HepG2 (cell line): ENCODE measurements at regions not wholly inside any gene's neighbourhood (a gene's known extent, or its start where the extent isn't known, plus 50 kb on each side); places are given as distances from the start of the nearest gene placed in this dataset.

ENCODE experiments used
- ATAC-seq: fragments of 200-7000 bp; cut with Tn5 transposase; 3 replicates; pipeline ENCODE4 v1.9.1; 2020; ENCODE audit warnings: mild to moderate bottlenecking, moderate library complexity
- BruUV-seq: library from RNA; stranded (reverse); fragments of 400-500 nt; replicated peaks from 2 replicates; lab custom pipeline; 2021; lab: Mats Ljungman, UMichigan
- CTCF ChIA-PET: fragments of 300-600 bp; formaldehyde crosslinking; extraction: SDS; loops from one replicate; lab custom pipeline; 2021; ENCODE audit warnings: low total read pairs, inconsistent platforms, low intra/inter-chr PET ratio; lab: Yijun Ruan, JAX
- POLR2A ChIA-PET: fragments of 350-600 bp; sonication (Branson Sonifier 250); formaldehyde crosslinking; loops from one replicate; lab custom pipeline; 2020; ENCODE audit warnings: antibody characterized with exemption, inconsistent platforms; lab: Yijun Ruan, JAX
- DNase-seq: peaks from one replicate; pipeline ENCODE4 v3.0.0-alpha.2; 2015; ENCODE audit warnings: low spot score
- FAIRE-seq: peaks from 3 replicates; lab custom pipeline; 2011; peaks lifted over from hg19 to GRCh38; lab: Jason Lieb, UNC
- H2AFZ ChIP-seq: one replicate; pipeline ENCODE4 v1.6.1; 2011; ENCODE audit warnings: low read length, inconsistent platforms
- H3K27ac ChIP-seq: fragments of 300-600 bp; 3 replicates; pipeline ENCODE4 v1.8.0; 2011; ENCODE audit warnings: mixed run types, mild to moderate bottlenecking, mixed read lengths, low read length, inconsistent platforms; ENCODE audit not compliant: insufficient read depth; ENCODE audit errors: extremely low read length
- H3K27me3 ChIP-seq, 2 experiments: fragments of 200-600 bp in 1 of 2; 2 replicates in 1 of 2; 3 replicates in 1 of 2; pipeline versions ENCODE4 v1.6.0 to v1.8.0; 2011; ENCODE audit warnings: low read length in 2 of 2, mild to moderate bottlenecking in 2 of 2, moderate library complexity in 2 of 2, inconsistent platforms in 1 of 2; ENCODE audit not compliant: insufficient read depth in 2 of 2, control insufficient read depth in 1 of 2
- H3K36me3 ChIP-seq, 2 experiments: fragments of 200-600 bp in 1 of 2; replicated peaks in 1 of 2; 2 replicates in 1 of 2; 3 replicates in 1 of 2; pipeline versions ENCODE4 v1.5.1 to v1.8.0; 2011; ENCODE audit warnings: low read length in 2 of 2, inconsistent platforms in 1 of 2; ENCODE audit not compliant: insufficient read depth in 2 of 2, control insufficient read depth in 1 of 2
- H3K4me1 ChIP-seq: 2 replicates; pipeline ENCODE4 v1.5.1; 2012; ENCODE audit warnings: low read length, inconsistent platforms; ENCODE audit not compliant: insufficient read depth
- H3K4me2 ChIP-seq: 2 replicates; pipeline ENCODE4 v1.6.0; 2011; ENCODE audit warnings: low read depth, low read length, inconsistent platforms
- H3K4me3 ChIP-seq, 3 experiments: fragments of 200-600 bp in 1 of 3; sonication (generic), shearing (Covaris generic) in 1 of 3; replicated peaks in 1 of 3; 2 replicates each; pipeline ENCODE4 v1.5.1; 2011 to 2016; ENCODE audit warnings: low read length in 3 of 3, inconsistent platforms in 2 of 3, low read depth in 2 of 3, mild to moderate bottlenecking in 2 of 3, control low read depth in 1 of 3, mixed read lengths in 1 of 3; ENCODE audit not compliant: insufficient read depth in 1 of 3
- H3K79me2 ChIP-seq: one replicate; pipeline ENCODE4 v1.6.1; 2011; ENCODE audit warnings: low read length, inconsistent platforms; ENCODE audit not compliant: insufficient read depth
- H3K9ac ChIP-seq: 2 replicates; pipeline ENCODE4 v1.6.0; 2011; ENCODE audit warnings: mild to moderate bottlenecking, low read depth, low read length, inconsistent platforms; ENCODE audit not compliant: insufficient read depth
- H3K9me3 ChIP-seq: 2 replicates; pipeline ENCODE4 v1.5.1; 2012; ENCODE audit warnings: mild to moderate bottlenecking, low read length
- H4K20me1 ChIP-seq: 2 replicates; pipeline ENCODE4 v1.6.0; 2011; ENCODE audit warnings: inconsistent platforms, mild to moderate bottlenecking, low read length, moderate library complexity; ENCODE audit not compliant: insufficient read depth
- HOXA3 ChIP-seq: sonication (generic); formaldehyde crosslinking; IDR thresholded peaks from 2 replicates; pipeline ENCODE4 v1.5.0; 2020; ENCODE audit warnings: missing genetic modification reagents
- HOXD1 ChIP-seq: sonication (generic); formaldehyde crosslinking; IDR thresholded peaks from 2 replicates; pipeline ENCODE4 v1.5.0; 2020; ENCODE audit warnings: missing genetic modification reagents
- MIER3 ChIP-seq: IDR thresholded peaks from 2 replicates; pipeline ENCODE4 v1.6.1; 2016; ENCODE audit warnings: missing compliant biosample characterization, borderline replicate concordance
- NCOA1 ChIP-seq: sonication (generic); formaldehyde crosslinking; IDR thresholded peaks from 2 replicates; pipeline ENCODE4 v1.9.0; 2021; ENCODE audit warnings: missing genetic modification reagents
- NFE2L1 ChIP-seq: sonication (generic); formaldehyde crosslinking; IDR thresholded peaks from 2 replicates; pipeline ENCODE4 v1.4.0; 2020; ENCODE audit warnings: missing genetic modification reagents, mild to moderate bottlenecking, borderline replicate concordance
- RARG ChIP-seq: sonication (generic); formaldehyde crosslinking; IDR thresholded peaks from 2 replicates; pipeline ENCODE4 v1.4.0; 2020; ENCODE audit warnings: low read depth, mild to moderate bottlenecking, missing genetic modification reagents
- SMARCC2 ChIP-seq: fragments of 450-650 bp; IDR thresholded peaks from 2 replicates; pipeline ENCODE4 v1.6.1; 2017; ENCODE audit warnings: antibody characterized with exemption, mild to moderate bottlenecking
- TAF15 ChIP-seq: fragments of 200-400 bp; formaldehyde crosslinking; IDR thresholded peaks from one replicate; pipeline ENCODE4 v1.6.1; 2018; ENCODE audit warnings: mild to moderate bottlenecking, low read depth, low read length; ENCODE audit not compliant: poor library complexity, severe bottlenecking
- TMF1 ChIP-seq: sonication (generic); formaldehyde crosslinking; IDR thresholded peaks from 2 replicates; pipeline ENCODE4 v1.8.1; 2022; ENCODE audit warnings: low read depth, missing genetic modification reagents
- TOE1 ChIP-seq: sonication (generic); formaldehyde crosslinking; IDR thresholded peaks from 2 replicates; pipeline ENCODE4 v1.4.0; 2020; ENCODE audit warnings: mild to moderate bottlenecking, missing genetic modification reagents
- WIZ ChIP-seq: sonication (generic); formaldehyde crosslinking; IDR thresholded peaks from 2 replicates; pipeline ENCODE4 v1.5.1; 2020; ENCODE audit warnings: mild to moderate bottlenecking, missing genetic modification reagents
- ZMAT3 ChIP-seq: sonication (generic); formaldehyde crosslinking; conservative IDR thresholded peaks from 2 replicates; pipeline ENCODE4 v1.7.0; 2021; ENCODE audit warnings: missing genetic modification reagents
- ZNF34 ChIP-seq: sonication (generic); formaldehyde crosslinking; IDR thresholded peaks from 2 replicates; pipeline ENCODE4 v1.4.0; 2020; ENCODE audit warnings: mild to moderate bottlenecking, missing genetic modification reagents, borderline replicate concordance
- ZNF441 ChIP-seq: sonication (generic); formaldehyde crosslinking; IDR thresholded peaks from 2 replicates; pipeline ENCODE4 v1.7.0; 2021; ENCODE audit warnings: missing genetic modification reagents, borderline replicate concordance
- ZNF580 ChIP-seq: IDR thresholded peaks from 2 replicates; pipeline ENCODE4 v1.6.1; 2016; ENCODE audit warnings: low read depth, borderline replicate concordance
- WGBS: methylation state at CpG from one replicate; pipeline ENCODE4 v1.1.6; 2017; ENCODE audit warnings: low lambda C conversion rate; 5-methylcytosine and 5-hydroxymethylcytosine counted together
- in situ Hi-C: cut with HindIII; loops from 2 replicates; pipeline ENCODE4 v1.10.0; 2017; ENCODE audit warnings: low pct_unique_long_range_greater_than_20kb; ENCODE audit not compliant: extremely low pct_ligation_motif_present
- intact Hi-C: fragments of 100-400 bp; cut with micrococcal nuclease; formaldehyde crosslinking; loops from one replicate; pipeline ENCODE4 v1.10.0; 2022; ENCODE audit not compliant: unreplicated experiment
- TF ChIP-seq, protein P1 (sequence below): sonication (generic); formaldehyde crosslinking; IDR thresholded peaks from 2 replicates; pipeline ENCODE4 v1.4.0; 2020; ENCODE audit warnings: mild to moderate bottlenecking, missing genetic modification reagents
- TF ChIP-seq, protein P2 (sequence below): sonication (generic); formaldehyde crosslinking; conservative IDR thresholded peaks from 2 replicates; pipeline ENCODE4 v1.4.0; 2020; ENCODE audit warnings: missing genetic modification reagents

- in situ Hi-C loops: no loop called here
- H4K20me1 ChIP-seq: no peaks in the 10 kb centered on the region
- ATAC-seq: no peak
- no peak for TF ChIP-seq SMARCC2
- TF ChIP-seq TOE1 (CRISPR knock-in tag): no peak
- TF ChIP-seq, protein P1, sequence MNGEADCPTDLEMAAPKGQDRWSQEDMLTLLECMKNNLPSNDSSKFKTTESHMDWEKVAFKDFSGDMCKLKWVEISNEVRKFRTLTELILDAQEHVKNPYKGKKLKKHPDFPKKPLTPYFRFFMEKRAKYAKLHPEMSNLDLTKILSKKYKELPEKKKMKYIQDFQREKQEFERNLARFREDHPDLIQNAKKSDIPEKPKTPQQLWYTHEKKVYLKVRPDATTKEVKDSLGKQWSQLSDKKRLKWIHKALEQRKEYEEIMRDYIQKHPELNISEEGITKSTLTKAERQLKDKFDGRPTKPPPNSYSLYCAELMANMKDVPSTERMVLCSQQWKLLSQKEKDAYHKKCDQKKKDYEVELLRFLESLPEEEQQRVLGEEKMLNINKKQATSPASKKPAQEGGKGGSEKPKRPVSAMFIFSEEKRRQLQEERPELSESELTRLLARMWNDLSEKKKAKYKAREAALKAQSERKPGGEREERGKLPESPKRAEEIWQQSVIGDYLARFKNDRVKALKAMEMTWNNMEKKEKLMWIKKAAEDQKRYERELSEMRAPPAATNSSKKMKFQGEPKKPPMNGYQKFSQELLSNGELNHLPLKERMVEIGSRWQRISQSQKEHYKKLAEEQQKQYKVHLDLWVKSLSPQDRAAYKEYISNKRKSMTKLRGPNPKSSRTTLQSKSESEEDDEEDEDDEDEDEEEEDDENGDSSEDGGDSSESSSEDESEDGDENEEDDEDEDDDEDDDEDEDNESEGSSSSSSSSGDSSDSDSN: no peak
- no peak for TF ChIP-seq ZNF441
- no peak for TF ChIP-seq MIER3 (CRISPR knock-in tag)
- TF ChIP-seq TAF15: no peak
- no peak for TF ChIP-seq NFE2L1
- no peak for TF ChIP-seq TMF1 (CRISPR knock-in tag)
- no peak for TF ChIP-seq WIZ (CRISPR knock-in tag)
- TF ChIP-seq HOXA3: no peak
- no peak for TF ChIP-seq ZNF34 (CRISPR knock-in tag)
- no peak for TF ChIP-seq RARG (CRISPR knock-in tag)
- no peak for TF ChIP-seq ZMAT3 (CRISPR knock-in tag)
- no peak for TF ChIP-seq ZNF580 (CRISPR knock-in tag)
- no peak for TF ChIP-seq HOXD1 (CRISPR knock-in tag)
- TF ChIP-seq NCOA1 (CRISPR knock-in tag): no peak
- TF ChIP-seq, protein P2, sequence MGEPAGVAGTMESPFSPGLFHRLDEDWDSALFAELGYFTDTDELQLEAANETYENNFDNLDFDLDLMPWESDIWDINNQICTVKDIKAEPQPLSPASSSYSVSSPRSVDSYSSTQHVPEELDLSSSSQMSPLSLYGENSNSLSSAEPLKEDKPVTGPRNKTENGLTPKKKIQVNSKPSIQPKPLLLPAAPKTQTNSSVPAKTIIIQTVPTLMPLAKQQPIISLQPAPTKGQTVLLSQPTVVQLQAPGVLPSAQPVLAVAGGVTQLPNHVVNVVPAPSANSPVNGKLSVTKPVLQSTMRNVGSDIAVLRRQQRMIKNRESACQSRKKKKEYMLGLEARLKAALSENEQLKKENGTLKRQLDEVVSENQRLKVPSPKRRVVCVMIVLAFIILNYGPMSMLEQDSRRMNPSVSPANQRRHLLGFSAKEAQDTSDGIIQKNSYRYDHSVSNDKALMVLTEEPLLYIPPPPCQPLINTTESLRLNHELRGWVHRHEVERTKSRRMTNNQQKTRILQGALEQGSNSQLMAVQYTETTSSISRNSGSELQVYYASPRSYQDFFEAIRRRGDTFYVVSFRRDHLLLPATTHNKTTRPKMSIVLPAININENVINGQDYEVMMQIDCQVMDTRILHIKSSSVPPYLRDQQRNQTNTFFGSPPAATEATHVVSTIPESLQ: no peak
- TF ChIP-seq, all 625 proteins: peak for 0
- H3K27me3 ChIP-seq: no peaks in the 10 kb centered on the region
- H3K36me3 ChIP-seq: no peaks in the 10 kb centered on the region
- 0 out of 2 replicates have a peak, but pooled peaks cover 5% of the 10 kb centered on the region for H3K9me3 ChIP-seq
- ChIA-PET POLR2A (no interaction called here), CTCF (no interaction called here)
- no peaks in the 10 kb centered on the region for H3K79me2 ChIP-seq
- intact Hi-C loops: no loop called here
- H3K27ac ChIP-seq: no peak overlapping the region
- no peak overlapping the region for H3K9ac ChIP-seq
- no peak for DNase-seq
- no peak overlapping the region for H3K4me3 ChIP-seq
- 0% methylated on average over 1 of the region's 1 CpG for WGBS
- no peak overlapping the region for H2AFZ ChIP-seq
- H3K4me1 ChIP-seq: no peaks in the 10 kb centered on the region
- FAIRE-seq: no peak
- no peak overlapping the region for H3K4me2 ChIP-seq
- no TSS peak for BruUV-seq
These were observed 412.8 kb upstream of the AZI2 start for GRCh38 chr3:28761375-28761774.
